NT2/D1 (cell line): ENCODE measurements at regions not wholly inside any gene's neighbourhood (a gene's known extent, or its start where the extent isn't known, plus 50 kb on each side); places are given as distances from the start of the nearest gene placed in this dataset.

Experiments used
- DNase-seq: peaks from one replicate; pipeline ENCODE4 v3.0.0-alpha.2; 2011; ENCODE audit warnings: low read depth, low spot score
- H3K27me3 ChIP-seq: 2 replicates; pipeline ENCODE4 v1.6.0; 2011; ENCODE audit warnings: mild to moderate bottlenecking; ENCODE audit not compliant: insufficient read length, insufficient read depth
- H3K36me3 ChIP-seq: 2 replicates; pipeline ENCODE4 v1.6.1; 2011; ENCODE audit warnings: mild to moderate bottlenecking, low read length, mixed read lengths; ENCODE audit not compliant: insufficient read depth, insufficient read length
- H3K4me1 ChIP-seq: 2 replicates; pipeline ENCODE4 v1.5.1; 2011; ENCODE audit not compliant: insufficient read depth, insufficient read length
- H3K4me3 ChIP-seq: 2 replicates; pipeline ENCODE4 v1.5.1; 2011; ENCODE audit warnings: low read depth; ENCODE audit not compliant: insufficient read length
- H3K9ac ChIP-seq: 2 replicates; pipeline ENCODE4 v1.6.0; 2011; ENCODE audit warnings: low read depth; ENCODE audit not compliant: insufficient read length
- H3K9me3 ChIP-seq: 2 replicates; pipeline ENCODE4 v1.5.1; 2011; ENCODE audit warnings: mild to moderate bottlenecking, low read length; ENCODE audit not compliant: insufficient read depth
- SUZ12 ChIP-seq: IDR thresholded peaks from 2 replicates; pipeline ENCODE4 v1.6.1; 2011; ENCODE audit not compliant: insufficient read length, insufficient read depth; ENCODE audit errors: extremely low read depth
- YY1 ChIP-seq: IDR thresholded peaks from 2 replicates; pipeline ENCODE4 v1.6.1; 2011; ENCODE audit not compliant: insufficient read length, insufficient read depth
- ZNF274 ChIP-seq: IDR thresholded peaks from 2 replicates; pipeline ENCODE4 v1.6.1; 2011; ENCODE audit warnings: mild to moderate bottlenecking, low read depth, low read length

DNA sequence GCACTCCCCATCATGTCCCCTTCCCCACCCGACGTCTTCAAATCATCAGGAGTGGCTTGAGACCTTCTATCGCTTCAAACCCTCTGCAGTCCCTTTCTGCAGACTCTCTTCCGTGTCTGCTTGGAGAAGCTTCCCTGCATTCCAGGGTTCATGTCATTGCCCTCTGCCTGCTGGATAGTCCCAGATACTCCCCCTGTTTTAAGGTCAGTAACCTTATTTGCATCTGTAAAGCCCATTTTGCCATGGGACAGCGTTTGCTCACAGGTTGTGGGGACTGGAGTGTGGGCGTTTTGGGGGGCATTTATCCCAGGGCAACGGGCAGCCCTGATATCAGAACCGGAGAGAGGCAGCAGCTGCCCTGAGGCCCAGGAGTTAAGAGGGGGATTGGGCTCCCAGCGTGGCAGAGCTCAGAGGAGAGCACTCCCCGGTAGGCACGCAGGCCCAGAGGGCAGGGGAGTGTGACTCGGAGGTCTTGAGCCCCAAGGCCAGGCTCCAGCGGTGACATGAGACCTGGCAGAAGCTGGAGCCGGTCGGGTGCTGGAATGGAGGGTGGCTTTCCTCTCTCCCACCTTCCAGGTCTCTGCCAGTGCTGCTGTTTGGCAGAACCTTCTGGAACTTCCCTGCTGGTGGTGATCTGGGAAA is 73.8 kb downstream of the RTP5 start:
- Histone ChIP-seq H3K4me3 (no peak overlapping the region), H3K36me3 (no peaks in the 10 kb centered on the region), H3K27me3 (no peaks in the 10 kb centered on the region), H3K9ac (no peak overlapping the region), H3K4me1 (peaks cover 17% of the 10 kb centered on the region), H3K9me3 (peaks cover 46% of the 10 kb centered on the region)
- no peak for DNase-seq
- no peak for TF ChIP-seq ZNF274
- no peak for TF ChIP-seq SUZ12
- TF ChIP-seq YY1 = no peak

DNA sequence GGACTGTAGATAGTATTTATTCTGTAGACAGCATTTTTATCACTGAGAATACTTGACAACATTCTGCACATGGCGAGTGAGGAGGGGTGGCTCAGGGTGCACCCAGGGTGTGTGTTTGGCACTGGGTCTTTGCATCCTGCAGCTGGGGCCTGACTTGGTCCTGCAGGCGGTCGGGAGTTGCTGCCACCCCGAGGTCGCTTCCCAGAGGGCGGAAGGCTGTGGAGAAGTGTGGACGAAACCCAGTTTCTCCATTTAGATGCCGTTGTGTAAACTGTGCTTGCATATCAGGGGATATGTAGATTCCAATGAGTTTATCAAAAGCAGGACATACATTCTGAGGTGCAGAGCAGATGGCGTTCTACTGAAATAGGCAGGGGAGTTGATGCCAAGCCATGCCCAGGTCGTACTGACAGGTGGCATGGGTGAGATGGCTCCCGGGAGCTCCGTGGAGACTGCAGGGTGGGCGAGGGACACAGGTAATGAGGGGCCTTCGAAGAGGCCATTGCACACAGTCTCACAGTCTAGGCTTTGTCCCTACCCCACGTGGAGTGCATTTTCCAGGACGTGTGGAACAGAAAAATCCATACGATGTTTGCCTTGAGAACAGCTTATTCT is 74.5 kb downstream of the RTP5 start:
- DNase-seq = no peak
- Histone ChIP-seq H3K36me3 (no peaks in the 10 kb centered on the region), H3K9ac (no peak overlapping the region), H3K4me1 (peaks cover 17% of the 10 kb centered on the region), H3K4me3 (no peak overlapping the region), H3K27me3 (no peaks in the 10 kb centered on the region), H3K9me3 (peaks cover 44% of the 10 kb centered on the region)
- TF ChIP-seq ZNF274 (no peak), YY1 (no peak), SUZ12 (no peak)

DNA sequence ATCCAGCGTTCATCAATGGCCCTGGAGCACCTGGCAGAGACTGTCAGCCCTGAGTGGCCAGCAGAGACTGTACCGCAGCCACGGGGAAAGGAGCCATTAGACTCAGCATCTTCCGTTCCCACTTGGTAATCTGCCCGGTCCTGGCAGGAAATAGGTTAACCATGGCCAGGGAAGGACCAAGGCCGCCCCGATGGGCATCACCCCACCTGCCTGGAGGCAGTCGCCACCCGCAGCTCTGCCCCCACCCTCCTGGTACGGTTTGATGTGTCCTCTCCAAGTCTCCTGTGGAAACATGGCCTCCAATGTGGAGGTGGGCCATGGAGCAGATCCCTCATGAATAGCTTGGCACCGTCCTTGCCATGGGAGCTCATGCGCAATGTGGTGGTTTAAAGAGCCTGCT is 75.3 kb downstream of the RTP5 start:
- TF ChIP-seq ZNF274 (no peak), SUZ12 (no peak), YY1 (no peak)
- no peak overlapping the region for H3K9ac ChIP-seq
- DNase-seq = no peak
- peaks cover 38% of the 10 kb centered on the region for H3K9me3 ChIP-seq
- H3K27me3 ChIP-seq = no peaks in the 10 kb centered on the region
- no peaks in the 10 kb centered on the region for H3K36me3 ChIP-seq
- H3K4me1 ChIP-seq = peaks cover 17% of the 10 kb centered on the region
- no peak overlapping the region for H3K4me3 ChIP-seq

DNA sequence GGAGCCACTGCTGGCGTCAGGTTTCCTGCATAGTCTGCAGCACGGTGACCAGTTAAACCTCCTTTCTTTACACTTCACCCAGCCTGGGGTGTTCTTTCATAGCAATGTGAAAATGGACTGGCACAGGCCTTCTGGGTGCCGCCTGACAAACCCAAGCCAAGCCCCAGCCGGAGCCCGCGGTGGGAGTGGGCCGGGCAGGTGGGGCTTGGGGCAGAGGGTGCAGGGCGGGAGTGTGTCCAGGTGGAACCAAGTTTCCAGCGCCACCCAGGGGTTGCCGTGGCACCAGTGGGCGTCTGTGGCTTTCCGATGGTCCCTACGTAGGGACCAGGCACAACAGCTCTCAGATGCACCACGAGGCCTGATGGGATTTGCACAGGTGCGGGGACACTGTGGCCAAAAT is 75.8 kb downstream of the RTP5 start:
- no peaks in the 10 kb centered on the region for H3K36me3 ChIP-seq
- H3K4me1 ChIP-seq = peaks cover 17% of the 10 kb centered on the region
- H3K27me3 ChIP-seq = peaks cover 5% of the 10 kb centered on the region
- peaks cover 33% of the 10 kb centered on the region for H3K9me3 ChIP-seq
- H3K9ac ChIP-seq = no peak overlapping the region
- no peak overlapping the region for H3K4me3 ChIP-seq
- DNase-seq = no peak
- TF ChIP-seq ZNF274 (no peak), SUZ12 (no peak), YY1 (no peak)

DNA sequence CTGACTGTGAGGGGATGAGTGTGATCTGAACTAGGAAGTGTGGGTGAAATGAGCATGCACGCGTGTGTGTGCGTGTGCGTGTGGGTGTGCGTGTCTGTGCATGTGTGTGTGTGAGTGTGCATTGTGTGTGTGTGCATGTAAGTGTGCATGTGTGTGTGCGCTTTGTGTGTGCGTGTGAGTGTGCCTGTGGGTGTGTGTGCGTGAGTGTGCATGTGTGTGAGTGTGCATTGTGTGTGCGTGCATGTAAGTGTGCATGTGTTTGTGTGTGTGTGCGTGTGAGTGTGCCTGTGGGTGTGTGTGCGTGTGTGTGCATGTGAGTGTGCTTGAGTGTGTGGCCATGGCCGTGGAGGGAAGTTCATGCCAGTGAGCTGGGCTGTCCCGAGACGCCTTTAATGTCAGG is 76.3 kb downstream of the RTP5 start:
- H3K36me3 ChIP-seq = no peaks in the 10 kb centered on the region
- DNase-seq = no peak
- peaks cover 28% of the 10 kb centered on the region for H3K9me3 ChIP-seq
- no peak overlapping the region for H3K4me3 ChIP-seq
- H3K9ac ChIP-seq = no peak overlapping the region
- peaks cover 20% of the 10 kb centered on the region for H3K4me1 ChIP-seq
- no peak for TF ChIP-seq SUZ12
- TF ChIP-seq ZNF274 = no peak
- TF ChIP-seq YY1 = no peak
- H3K27me3 ChIP-seq = peaks cover 8% of the 10 kb centered on the region

DNA sequence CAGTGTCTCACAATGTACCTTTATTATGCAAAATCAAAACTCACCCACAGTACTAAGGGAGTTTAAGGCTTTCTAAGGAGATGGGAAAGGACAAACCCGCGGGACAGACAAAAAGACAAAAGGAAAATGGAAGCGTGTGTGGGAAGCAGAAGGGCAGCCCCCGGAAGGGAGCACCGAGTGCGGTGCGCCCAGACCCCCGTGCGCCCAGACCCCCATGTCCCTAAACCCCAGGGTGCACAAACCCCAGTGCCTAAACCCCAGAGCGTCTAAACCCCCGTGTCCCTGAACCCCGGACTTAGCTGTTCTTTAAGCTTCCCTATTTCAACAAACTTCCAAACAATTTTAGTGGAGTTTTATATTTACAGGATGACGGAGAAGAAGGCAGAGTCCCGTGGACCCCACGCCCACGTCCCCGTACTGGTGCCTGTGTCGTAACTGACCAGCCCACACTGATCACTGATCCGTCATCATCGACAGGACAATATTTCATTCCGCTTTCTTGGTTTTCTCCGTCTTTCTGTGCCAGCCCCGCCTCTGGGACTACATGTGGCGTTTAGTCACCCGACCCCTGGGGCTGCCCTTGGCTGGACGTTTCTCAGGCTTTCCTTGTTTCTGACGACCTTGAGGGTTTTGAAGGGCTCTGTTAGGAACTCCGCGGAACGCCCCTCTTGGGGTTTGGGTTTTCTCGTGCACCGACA is 76.9 kb downstream of the RTP5 start:
- Histone ChIP-seq H3K9ac (no peak overlapping the region), H3K36me3 (no peaks in the 10 kb centered on the region), H3K9me3 (peaks cover 25% of the 10 kb centered on the region; the same call in 1 of the 2 replicates), H3K4me3 (no peak overlapping the region), H3K4me1 (peaks cover 20% of the 10 kb centered on the region), H3K27me3 (peaks cover 8% of the 10 kb centered on the region)
- DNase-seq = no peak
- no peak for TF ChIP-seq YY1
- no peak for TF ChIP-seq SUZ12
- no peak for TF ChIP-seq ZNF274

DNA sequence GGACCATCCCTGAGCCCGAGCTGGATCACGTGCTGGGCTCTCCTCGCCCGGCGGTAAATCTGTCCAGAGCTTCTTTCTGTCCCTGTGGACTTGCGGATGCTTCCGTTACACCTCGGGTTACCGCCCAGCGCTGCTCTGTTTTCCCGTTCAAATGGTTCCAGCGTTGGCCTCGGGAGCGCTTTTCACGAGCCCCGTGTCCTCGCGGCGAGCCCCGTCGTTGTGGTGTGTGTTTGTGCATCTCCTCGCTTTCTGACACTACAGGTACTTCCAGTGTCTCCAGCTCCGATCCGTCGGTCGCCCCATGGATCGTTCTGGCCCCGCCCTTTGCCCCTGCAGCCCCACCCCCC is 77.4 kb downstream of the RTP5 start:
- no peaks in the 10 kb centered on the region for H3K36me3 ChIP-seq
- no peak overlapping the region for H3K4me3 ChIP-seq
- peaks cover 20% of the 10 kb centered on the region for H3K4me1 ChIP-seq
- H3K9ac ChIP-seq = no peak overlapping the region
- TF ChIP-seq SUZ12 = no peak
- no peak for TF ChIP-seq YY1
- TF ChIP-seq ZNF274 = no peak
- H3K9me3 ChIP-seq = peaks cover 25% of the 10 kb centered on the region; the same call in 1 of the 2 replicates
- H3K27me3 ChIP-seq = peaks cover 8% of the 10 kb centered on the region
- no peak for DNase-seq
